ENCODE measurements at regions not wholly inside any gene's neighbourhood (a gene's known extent, or its start where the extent isn't known, plus 50 kb on each side); places are given as distances from the start of the nearest gene placed in this dataset.

DNA sequence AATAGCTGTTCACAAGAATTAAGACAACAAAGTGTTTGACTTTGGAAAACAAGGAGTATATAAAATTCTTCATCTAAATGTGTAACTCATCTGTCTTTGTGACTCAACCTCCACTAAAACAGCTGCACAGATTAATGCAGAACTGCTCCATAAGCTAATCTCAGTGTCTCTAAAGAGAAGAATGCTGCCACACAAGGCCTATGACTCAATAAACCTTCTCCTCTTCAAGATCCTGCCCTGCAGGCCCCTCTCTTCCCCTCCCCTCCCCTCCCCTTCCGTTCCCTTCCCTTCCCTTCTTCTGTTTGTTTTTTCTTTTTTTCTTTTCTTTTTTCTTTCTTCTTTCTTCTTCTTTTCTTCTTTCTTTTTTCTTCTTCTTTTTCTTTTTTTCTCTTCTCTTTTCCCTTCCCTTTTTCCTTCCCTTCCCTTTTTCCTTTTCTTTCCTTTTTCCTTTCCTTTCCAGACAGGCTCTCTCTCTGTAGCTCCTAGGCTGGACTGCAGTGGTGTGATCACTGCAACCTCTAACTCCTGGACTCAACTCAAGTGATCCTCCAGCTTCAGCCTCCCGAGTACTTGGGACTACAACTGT is 1052.8 kb downstream of the BRINP3 start:
- Mint-ChIP-seq H3K4me3 (no peak overlapping the region), H3K27ac (no peak overlapping the region), H3K4me1 (ENCODE audit: low read depth) (no peaks in the 10 kb centered on the region), H3K27me3 (ENCODE audit: low read depth) (no peaks in the 10 kb centered on the region), H3K9me3 (ENCODE audit: insufficient read depth) (no peaks in the 10 kb centered on the region), H3K36me3 (ENCODE audit: low read depth) (no peaks in the 10 kb centered on the region)
- ChIA-PET POLR2A (no interaction called here), CTCF (no interaction called here)
- DNase-seq (no peak), ATAC-seq (no peak)

- Mint-ChIP-seq H3K9me3 (ENCODE audit: insufficient read depth) (no peaks in the 10 kb centered on the region), H3K27me3 (ENCODE audit: low read depth) (no peaks in the 10 kb centered on the region), H3K4me1 (ENCODE audit: low read depth) (no peaks in the 10 kb centered on the region), H3K27ac (no peak overlapping the region), H3K36me3 (ENCODE audit: low read depth) (no peaks in the 10 kb centered on the region), H3K4me3 (no peak overlapping the region)
- DNase-seq (no peak), ATAC-seq (no peak)
- ChIA-PET POLR2A (no interaction called here), CTCF (no interaction called here)
Measured at GRCh38 chr1:189429610-189430009, 1048.1 kb downstream of the BRINP3 start.

GRCh38 chr1:189431447-189431846 is 1046.2 kb downstream of the BRINP3 start:
- H3K27ac Mint-ChIP-seq, result no peak overlapping the region
- DNase-seq (no peak), ATAC-seq (no peak)
- H3K9me3 Mint-ChIP-seq (ENCODE audit: insufficient read depth), result no peaks in the 10 kb centered on the region
- no peaks in the 10 kb centered on the region for H3K27me3 Mint-ChIP-seq (ENCODE audit: low read depth)
- ChIA-PET CTCF (no interaction called here), POLR2A (no interaction called here)
- H3K36me3 Mint-ChIP-seq (ENCODE audit: low read depth), result no peaks in the 10 kb centered on the region
- H3K4me1 Mint-ChIP-seq (ENCODE audit: low read depth), result no peaks in the 10 kb centered on the region
- H3K4me3 Mint-ChIP-seq, result no peak overlapping the region

- Mint-ChIP-seq H3K27ac (no peak overlapping the region), H3K36me3 (ENCODE audit: low read depth) (no peaks in the 10 kb centered on the region), H3K4me3 (no peak overlapping the region), H3K27me3 (ENCODE audit: low read depth) (no peaks in the 10 kb centered on the region), H3K9me3 (ENCODE audit: insufficient read depth) (no peaks in the 10 kb centered on the region), H3K4me1 (ENCODE audit: low read depth) (no peaks in the 10 kb centered on the region)
- ChIA-PET POLR2A (no interaction called here), CTCF (no interaction called here)
- DNase-seq, result no peak
- no peak for ATAC-seq
Measured at GRCh38 chr1:189432753-189433152, 1044.9 kb downstream of the BRINP3 start.

GRCh38 chr1:189434461-189434860 is 1043.2 kb downstream of the BRINP3 start:
- Mint-ChIP-seq H3K4me1 (ENCODE audit: low read depth) (no peaks in the 10 kb centered on the region), H3K27me3 (ENCODE audit: low read depth) (no peaks in the 10 kb centered on the region), H3K36me3 (ENCODE audit: low read depth) (no peaks in the 10 kb centered on the region), H3K4me3 (no peak overlapping the region), H3K9me3 (ENCODE audit: insufficient read depth) (no peaks in the 10 kb centered on the region), H3K27ac (no peak overlapping the region)
- CTCF ChIA-PET, result no interaction called here
- DNase-seq (no peak), ATAC-seq (no peak)
- POLR2A ChIA-PET, result no interaction called here

DNA sequence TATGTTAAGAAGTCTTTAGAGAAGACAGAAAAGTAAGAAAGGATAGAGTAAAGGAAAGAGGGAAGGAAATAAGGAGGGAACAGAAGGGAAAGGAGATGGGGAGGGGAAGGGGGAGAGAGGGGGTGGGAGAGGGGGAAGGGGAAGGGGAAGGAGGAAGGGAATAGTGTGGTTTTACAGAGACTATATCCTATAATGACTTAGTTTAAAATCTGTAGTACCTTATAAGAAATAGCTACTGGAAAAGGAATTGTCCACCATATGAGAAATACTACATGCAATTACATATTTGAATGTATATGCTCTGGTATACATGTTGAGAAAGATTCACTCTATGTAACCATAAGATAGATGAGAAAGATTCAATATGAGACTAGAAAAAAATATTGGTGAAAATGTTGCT is 1042.3 kb downstream of the BRINP3 start:
- ChIA-PET POLR2A (no interaction called here), CTCF (no interaction called here)
- Mint-ChIP-seq H3K36me3 (ENCODE audit: low read depth) (no peaks in the 10 kb centered on the region), H3K9me3 (ENCODE audit: insufficient read depth) (no peaks in the 10 kb centered on the region), H3K27ac (no peak overlapping the region), H3K27me3 (ENCODE audit: low read depth) (no peaks in the 10 kb centered on the region), H3K4me3 (no peak overlapping the region), H3K4me1 (ENCODE audit: low read depth) (no peaks in the 10 kb centered on the region)
- no peak for DNase-seq
- no peak for ATAC-seq

GRCh38 chr1:189438808-189439207 is 1038.9 kb downstream of the BRINP3 start:
- ChIA-PET CTCF (no interaction called here), POLR2A (no interaction called here)
- Mint-ChIP-seq H3K4me1 (ENCODE audit: low read depth) (no peaks in the 10 kb centered on the region), H3K27ac (no peak overlapping the region), H3K36me3 (ENCODE audit: low read depth) (no peaks in the 10 kb centered on the region), H3K9me3 (ENCODE audit: insufficient read depth) (no peaks in the 10 kb centered on the region), H3K27me3 (ENCODE audit: low read depth) (no peaks in the 10 kb centered on the region), H3K4me3 (no peak overlapping the region)
- ATAC-seq, result no peak
- DNase-seq, result no peak

- POLR2A ChIA-PET, result no interaction called here
Measured at GRCh38 chr1:189463166-189463565, 1014.5 kb downstream of the BRINP3 start.

GRCh38 chr1:189496768-189497167 is 980.9 kb downstream of the BRINP3 start:
- CTCF ChIA-PET, result no interaction called here
- Mint-ChIP-seq H3K36me3 (ENCODE audit: low read depth) (no peaks in the 10 kb centered on the region), H3K4me3 (no peak overlapping the region), H3K27ac (no peak overlapping the region), H3K27me3 (ENCODE audit: low read depth) (no peaks in the 10 kb centered on the region), H3K4me1 (ENCODE audit: low read depth) (no peaks in the 10 kb centered on the region), H3K9me3 (ENCODE audit: insufficient read depth) (peaks cover 13% of the 10 kb centered on the region)
- POLR2A ChIA-PET, result no interaction called here
- no peak for DNase-seq
- ATAC-seq, result no peak

More at GRCh38 chr1:189463166-189463565, 1014.5 kb downstream of the BRINP3 start:
- H3K27me3 Mint-ChIP-seq (ENCODE audit: low read depth), result no peaks in the 10 kb centered on the region
- no peak overlapping the region for H3K4me3 Mint-ChIP-seq
- H3K27ac Mint-ChIP-seq, result no peak overlapping the region
- H3K9me3 Mint-ChIP-seq (ENCODE audit: insufficient read depth), result peaks cover 6% of the 10 kb centered on the region
- ATAC-seq (no peak), DNase-seq (no peak)
- CTCF ChIA-PET, result no interaction called here
- no peaks in the 10 kb centered on the region for H3K4me1 Mint-ChIP-seq (ENCODE audit: low read depth)
- H3K36me3 Mint-ChIP-seq (ENCODE audit: low read depth), result no peaks in the 10 kb centered on the region

GRCh38 chr1:189499736-189500135 is 977.9 kb downstream of the BRINP3 start:
- CTCF ChIA-PET, result no interaction called here
- ATAC-seq, result no peak
- Mint-ChIP-seq H3K4me1 (ENCODE audit: low read depth) (no peaks in the 10 kb centered on the region), H3K4me3 (no peak overlapping the region), H3K27me3 (ENCODE audit: low read depth) (no peaks in the 10 kb centered on the region), H3K27ac (no peak overlapping the region), H3K9me3 (ENCODE audit: insufficient read depth) (peaks cover 10% of the 10 kb centered on the region), H3K36me3 (ENCODE audit: low read depth) (no peaks in the 10 kb centered on the region)
- no peak for DNase-seq
- POLR2A ChIA-PET, result no interaction called here

GRCh38 chr1:189500778-189501177 is 976.9 kb downstream of the BRINP3 start:
- Mint-ChIP-seq H3K27me3 (ENCODE audit: low read depth) (no peaks in the 10 kb centered on the region), H3K27ac (no peak overlapping the region), H3K9me3 (ENCODE audit: insufficient read depth) (peaks cover 10% of the 10 kb centered on the region), H3K4me1 (ENCODE audit: low read depth) (no peaks in the 10 kb centered on the region), H3K4me3 (no peak overlapping the region), H3K36me3 (ENCODE audit: low read depth) (no peaks in the 10 kb centered on the region)
- ChIA-PET POLR2A (no interaction called here), CTCF (no interaction called here)
- DNase-seq (no peak), ATAC-seq (no peak)

DNA sequence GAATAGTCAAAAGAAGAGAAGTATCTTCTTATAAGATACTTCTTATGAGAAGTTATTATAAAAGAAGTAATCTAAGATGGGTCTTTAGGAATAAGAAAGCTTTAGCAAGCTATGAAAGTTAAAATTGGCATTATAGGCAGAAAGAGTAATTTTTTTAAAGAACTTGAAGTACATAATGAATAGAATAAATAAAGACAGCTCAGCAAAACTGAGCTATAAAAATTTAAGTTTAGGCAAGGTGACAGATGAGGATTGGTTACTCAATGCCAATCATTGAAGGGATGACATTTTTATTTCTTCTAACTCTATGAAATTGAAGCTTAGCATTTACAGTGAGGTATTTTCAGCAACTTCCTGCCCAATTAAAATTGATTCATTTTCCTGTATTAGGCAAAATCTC is 966.8 kb downstream of the BRINP3 start:
- Mint-ChIP-seq H3K9me3 (ENCODE audit: insufficient read depth) (peaks cover 20% of the 10 kb centered on the region), H3K27me3 (ENCODE audit: low read depth) (no peaks in the 10 kb centered on the region), H3K4me1 (ENCODE audit: low read depth) (no peaks in the 10 kb centered on the region), H3K36me3 (ENCODE audit: low read depth) (no peaks in the 10 kb centered on the region), H3K4me3 (no peak overlapping the region), H3K27ac (no peak overlapping the region)
- POLR2A ChIA-PET, result no interaction called here
- no peak for DNase-seq
- CTCF ChIA-PET, result no interaction called here
- ATAC-seq, result no peak

DNA sequence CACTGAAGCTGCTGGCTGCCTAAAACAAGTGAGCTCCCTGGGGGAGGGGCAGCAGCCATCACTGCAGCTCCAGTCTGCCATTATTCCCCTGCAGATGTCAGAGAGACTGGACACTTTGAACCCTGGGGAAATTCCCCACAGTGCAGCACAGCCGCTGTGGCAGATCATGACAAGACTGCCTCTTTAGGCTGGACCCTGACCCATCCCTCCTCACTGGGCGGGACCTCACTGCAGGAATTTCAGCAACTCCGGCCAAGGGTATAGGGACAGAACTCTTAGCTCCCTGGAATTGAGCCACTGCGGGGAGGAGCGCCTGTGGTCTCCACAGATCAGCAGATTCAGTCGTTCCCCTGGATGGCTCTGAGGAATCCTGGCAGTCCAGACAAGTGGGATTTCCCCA is 964.6 kb downstream of the BRINP3 start:
- H3K36me3 Mint-ChIP-seq (ENCODE audit: low read depth), result no peaks in the 10 kb centered on the region
- no peaks in the 10 kb centered on the region for H3K27me3 Mint-ChIP-seq (ENCODE audit: low read depth)
- CTCF ChIA-PET, result no interaction called here
- ATAC-seq (no peak), DNase-seq (no peak)
- H3K27ac Mint-ChIP-seq, result no peak overlapping the region
- POLR2A ChIA-PET, result no interaction called here
- no peak overlapping the region for H3K4me3 Mint-ChIP-seq
- peaks cover 20% of the 10 kb centered on the region for H3K9me3 Mint-ChIP-seq (ENCODE audit: insufficient read depth)
- no peaks in the 10 kb centered on the region for H3K4me1 Mint-ChIP-seq (ENCODE audit: low read depth)
